Natural killer cell (primary cell): ENCODE measurements at regions not wholly inside any gene's neighbourhood (a gene's known extent, or its start where the extent isn't known, plus 50 kb on each side); places are given as distances from the start of the nearest gene placed in this dataset.

ENCODE experiments used
- ATAC-seq, 3 donors: fragments of 150-1000 bp in 2 of 3; fragments of 200-7000 bp in 1 of 3; cut with Tn5 transposase; 1 replicate in 1 of 3; 2 replicates in 2 of 3; pipeline ENCODE4 v1.10.0; 2021; ENCODE audit warnings: mild to moderate bottlenecking in 2 of 3, moderate library complexity in 2 of 3
- DNase-seq, 2 donors: peaks; one replicate each; pipeline versions ENCODE4 v3.0.0 to v3.0.0-alpha.2; 2013 to 2021; ENCODE audit warnings: mixed read lengths in 1 of 2
- H3K27ac ChIP-seq: one replicate; pipeline ENCODE4 v1.5.1; 2013; ENCODE audit warnings: mild to moderate bottlenecking, low read length
- H3K27me3 ChIP-seq: one replicate; pipeline ENCODE4 v1.6.1; 2013; ENCODE audit warnings: low read length; ENCODE audit not compliant: control insufficient read depth, insufficient read depth
- H3K36me3 ChIP-seq: one replicate; pipeline ENCODE4 v1.6.1; 2013; ENCODE audit warnings: low read length; ENCODE audit not compliant: control insufficient read depth, insufficient read depth
- H3K4me1 ChIP-seq: one replicate; pipeline ENCODE4 v1.6.1; 2013; ENCODE audit warnings: low read length; ENCODE audit not compliant: control insufficient read depth, insufficient read depth
- H3K4me3 ChIP-seq: one replicate; pipeline ENCODE4 v1.5.1; 2013; ENCODE audit warnings: low read length
- H3K9me3 ChIP-seq: one replicate; pipeline ENCODE4 v1.6.1; 2013; ENCODE audit warnings: low read length; ENCODE audit not compliant: control insufficient read depth, insufficient read depth
- H3K27ac Mint-ChIP-seq, 2 donors: one replicate each; pipeline ENCODE4 v1.8.0; 2022; ENCODE audit warnings: mild to moderate bottlenecking in 2 of 2, mixed read lengths in 2 of 2, moderate library complexity in 1 of 2
- H3K27me3 Mint-ChIP-seq, 2 donors: one replicate each; pipeline ENCODE4 v1.8.0; 2022; ENCODE audit warnings: low read depth in 2 of 2, mixed read lengths in 2 of 2
- H3K36me3 Mint-ChIP-seq: one replicate; pipeline ENCODE4 v1.8.0; 2022; ENCODE audit warnings: mixed read lengths
- H3K4me1 Mint-ChIP-seq, 2 donors: one replicate each; pipeline ENCODE4 v1.8.0; 2022; ENCODE audit warnings: mixed read lengths in 2 of 2
- H3K4me3 Mint-ChIP-seq: one replicate; pipeline ENCODE4 v1.8.0; 2022; ENCODE audit warnings: mild to moderate bottlenecking, moderate library complexity, mixed read lengths
- H3K9me3 Mint-ChIP-seq, 2 donors: one replicate each; pipeline ENCODE4 v1.8.0; 2022; ENCODE audit warnings: mixed read lengths in 2 of 2
- CTCF ChIP-seq: fragments of 200-600 bp; IDR thresholded peaks from one replicate; pipeline ENCODE4 v1.8.0; 2022; ENCODE audit warnings: antibody characterized with exemption
- WGBS: methylation state at CpG from one replicate; pipeline ENCODE4 v1.1.7; 2013; ENCODE audit warnings: missing lambda C conversion rate; ENCODE audit not compliant: insufficient coverage; 5-methylcytosine and 5-hydroxymethylcytosine counted together
- intact Hi-C: fragments of 100-400 bp; cut with micrococcal nuclease; formaldehyde crosslinking; loops from one replicate; pipeline ENCODE4 v1.14.2; 2022

- Mint-ChIP-seq H3K4me1 (no peaks in the 10 kb centered on the region), H3K4me3 (no peak overlapping the region), H3K9me3 (peaks cover 4 to 9% of the 10 kb centered on the region in 2 donors), H3K36me3 (no peaks in the 10 kb centered on the region), H3K27me3 (no peaks in the 10 kb centered on the region), H3K27ac (no peak overlapping the region)
- H3K9me3 ChIP-seq, result no peaks in the 10 kb centered on the region
- H3K36me3 ChIP-seq, result no peaks in the 10 kb centered on the region
- no peak for TF ChIP-seq CTCF
- H3K27ac ChIP-seq, result no peak overlapping the region
- intact Hi-C loops, result no loop called here
- no peak overlapping the region for H3K4me3 ChIP-seq
- no peaks in the 10 kb centered on the region for H3K4me1 ChIP-seq
- no CpG with 5 or more reads among the region's 2 CpGs for WGBS
- no peak for DNase-seq
- no peaks in the 10 kb centered on the region for H3K27me3 ChIP-seq
- ATAC-seq, result no peak
Observed at GRCh38 chr21:19141511-19141910, 737.9 kb upstream of the TMPRSS15 start.

- ATAC-seq (no peak), DNase-seq (no peak)
- no peak overlapping the region for H3K4me3 ChIP-seq
- H3K27ac Mint-ChIP-seq, result no peak overlapping the region
- H3K4me3 Mint-ChIP-seq, result no peak overlapping the region
- WGBS, result 80% methylated on average over 2 of the region's 4 CpGs
- H3K27ac ChIP-seq, result no peak overlapping the region
- H3K9me3 Mint-ChIP-seq, result peaks cover 7 to 9% of the 10 kb centered on the region in 2 donors
- H3K36me3 Mint-ChIP-seq, result no peaks in the 10 kb centered on the region
- no peaks in the 10 kb centered on the region for H3K27me3 Mint-ChIP-seq
- no peaks in the 10 kb centered on the region for H3K27me3 ChIP-seq
- intact Hi-C loops, result no loop called here
- no peaks in the 10 kb centered on the region for H3K4me1 ChIP-seq
- TF ChIP-seq CTCF, result no peak
- H3K9me3 ChIP-seq, result no peaks in the 10 kb centered on the region
- H3K4me1 Mint-ChIP-seq, result no peaks in the 10 kb centered on the region
- H3K36me3 ChIP-seq, result no peaks in the 10 kb centered on the region
Observed at GRCh38 chr21:19145682-19146293, 742.2 kb upstream of the TMPRSS15 start.

- no peak overlapping the region for H3K4me3 Mint-ChIP-seq
- H3K36me3 Mint-ChIP-seq, result no peaks in the 10 kb centered on the region
- TF ChIP-seq CTCF, result no peak
- Histone ChIP-seq H3K27ac (no peak overlapping the region), H3K4me3 (no peak overlapping the region), H3K4me1 (no peaks in the 10 kb centered on the region), H3K27me3 (no peaks in the 10 kb centered on the region), H3K9me3 (no peaks in the 10 kb centered on the region), H3K36me3 (no peaks in the 10 kb centered on the region)
- ATAC-seq (no peak), DNase-seq (no peak)
- peaks cover 7% of the 10 kb centered on the region in 2 donors for H3K9me3 Mint-ChIP-seq
- intact Hi-C loops, result no loop called here
- no peak overlapping the region for H3K27ac Mint-ChIP-seq
- 81% methylated on average over 3 of the region's 3 CpGs for WGBS
- H3K4me1 Mint-ChIP-seq, result no peaks in the 10 kb centered on the region
- H3K27me3 Mint-ChIP-seq, result no peaks in the 10 kb centered on the region
Observed at GRCh38 chr21:19148056-19148455, 744.5 kb upstream of the TMPRSS15 start.

GRCh38 chr21:19171585-19171984 lies 768.0 kb upstream of the TMPRSS15 start:
- intact Hi-C loops, result no loop called here
- H3K4me3 Mint-ChIP-seq, result no peak overlapping the region
- H3K27me3 Mint-ChIP-seq, result no peaks in the 10 kb centered on the region
- no peaks in the 10 kb centered on the region for H3K4me1 ChIP-seq
- no peaks in the 10 kb centered on the region for H3K9me3 ChIP-seq
- no peak for TF ChIP-seq CTCF
- WGBS, result 63% methylated on average over 4 of the region's 4 CpGs
- DNase-seq (no peak), ATAC-seq (no peak)
- H3K27ac ChIP-seq, result no peak overlapping the region
- H3K27me3 ChIP-seq, result no peaks in the 10 kb centered on the region
- H3K4me1 Mint-ChIP-seq, result no peaks in the 10 kb centered on the region
- no peaks in the 10 kb centered on the region for H3K36me3 ChIP-seq
- H3K36me3 Mint-ChIP-seq, result no peaks in the 10 kb centered on the region
- H3K9me3 Mint-ChIP-seq, result peaks cover 3 to 8% of the 10 kb centered on the region in 2 donors
- no peak overlapping the region for H3K4me3 ChIP-seq
- no peak overlapping the region for H3K27ac Mint-ChIP-seq
